ENCODE measurements at regions not wholly inside any gene's neighbourhood (a gene's known extent, or its start where the extent isn't known, plus 50 kb on each side); places are given as distances from the start of the nearest gene placed in this dataset.

DNA sequence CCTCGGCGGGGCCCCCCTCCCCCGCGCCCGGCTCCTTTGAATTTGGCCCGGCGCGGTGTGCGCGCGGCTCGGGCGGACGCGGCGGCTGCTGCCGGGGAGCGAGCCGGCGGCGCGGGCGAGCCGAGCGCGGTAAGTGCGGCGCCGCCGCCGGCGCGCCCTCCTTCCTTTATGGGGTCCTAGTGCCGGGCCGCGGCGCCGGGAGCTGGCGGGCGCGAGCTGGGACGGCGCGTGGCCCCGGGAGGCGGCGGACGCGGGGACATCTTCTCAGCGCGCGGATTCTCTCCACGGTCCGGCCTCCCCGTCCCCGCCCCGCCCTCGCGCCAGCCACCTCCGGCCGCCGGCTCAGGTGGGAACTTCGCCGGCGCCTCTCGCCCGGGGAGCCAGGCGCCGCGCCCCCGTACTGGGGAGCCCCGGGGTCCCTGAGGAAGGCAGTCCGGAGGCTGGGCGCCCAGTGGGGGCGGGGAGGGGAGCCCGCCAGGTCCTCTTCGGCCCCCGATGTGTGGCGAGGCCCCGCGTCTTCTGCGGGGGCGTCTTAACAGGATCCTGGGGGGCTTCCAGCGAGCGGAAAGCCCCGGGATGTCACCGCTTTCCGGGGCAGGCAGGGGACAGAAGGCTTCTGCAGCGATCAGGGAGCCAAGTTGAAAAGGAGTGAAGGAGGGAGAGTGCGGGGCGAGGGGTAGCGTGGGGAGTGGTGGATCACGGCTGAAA lies 98.4 kb upstream of the TENM3 start:
- WGBS = under 1% methylated on average over 93 of the region's 93 CpGs
- peak overlapping the region; percentile 83 for H3K9ac ChIP-seq (ENCODE audit: low read depth, low read length)

DNA sequence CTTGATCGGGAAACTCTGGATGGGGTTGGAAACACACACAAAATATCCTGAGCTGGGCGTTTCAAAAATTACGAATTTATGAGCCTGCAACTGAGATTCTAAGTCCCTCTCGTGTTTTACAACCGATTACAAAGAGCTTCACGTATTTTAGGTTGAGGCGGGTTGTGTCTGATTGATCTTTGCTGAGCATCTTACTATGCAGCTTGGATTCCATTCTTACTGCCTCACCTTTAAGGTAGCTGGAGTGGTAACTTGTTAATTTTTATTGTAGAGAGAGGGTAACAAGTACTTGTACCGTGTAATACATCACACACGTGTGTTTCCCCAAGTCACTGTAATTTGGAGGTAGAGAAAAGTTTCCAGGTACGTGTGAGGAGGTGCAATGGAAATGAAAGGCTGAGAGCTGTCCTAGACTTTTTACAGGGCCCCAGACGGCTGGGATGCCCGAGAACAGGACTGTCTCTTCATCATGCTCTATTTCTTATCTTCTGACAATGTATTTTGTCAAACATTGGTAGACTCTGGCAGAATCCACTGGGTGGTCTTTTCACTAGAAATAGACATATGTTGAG lies 97.8 kb upstream of the TENM3 start:
- H3K9ac ChIP-seq (ENCODE audit: low read depth, low read length) = peak overlapping the region; percentile 83
- peaks cover 61% of the 10 kb centered on the region for H3K4me1 ChIP-seq (ENCODE audit: insufficient read depth, low read length)
- H3K27ac ChIP-seq (ENCODE audit: low read depth, low read length) = peak overlapping the region; percentile 95; the same call in 1 of the 2 replicates
- WGBS = under 1% methylated on average over 12 of the region's 12 CpGs
- peak overlapping the region; percentile 89 for H3K4me3 ChIP-seq (ENCODE audit: low read length)
- peaks cover 23% of the 10 kb centered on the region for H3K27me3 ChIP-seq (ENCODE audit: insufficient read depth, low read length)
- no peaks in the 10 kb centered on the region for H3K9me3 ChIP-seq (ENCODE audit: insufficient read depth, low read depth, low read length)
- H3K36me3 ChIP-seq (ENCODE audit: insufficient read depth, low read length) = no peaks in the 10 kb centered on the region

More for the DNA sequence above, 98.4 kb upstream of the TENM3 start:
- H3K4me3 ChIP-seq (ENCODE audit: low read length) = peak overlapping the region; percentile 89
- peaks cover 58% of the 10 kb centered on the region for H3K4me1 ChIP-seq (ENCODE audit: insufficient read depth, low read length)
- no peaks in the 10 kb centered on the region for H3K36me3 ChIP-seq (ENCODE audit: insufficient read depth, low read length)
- peaks cover 29% of the 10 kb centered on the region for H3K27me3 ChIP-seq (ENCODE audit: insufficient read depth, low read length)
- H3K9me3 ChIP-seq (ENCODE audit: insufficient read depth, low read depth, low read length) = no peaks in the 10 kb centered on the region
- H3K27ac ChIP-seq (ENCODE audit: low read depth, low read length) = peak overlapping the region; percentile 95

- Histone ChIP-seq H3K4me1 (ENCODE audit: insufficient read depth, low read length) (peaks cover 55% of the 10 kb centered on the region), H3K4me3 (ENCODE audit: low read length) (peak overlapping the region; percentile 17; the same call in 1 of the 2 replicates), H3K36me3 (ENCODE audit: insufficient read depth, low read length) (no peaks in the 10 kb centered on the region), H3K9ac (ENCODE audit: low read depth, low read length) (no peak overlapping the region), H3K9me3 (ENCODE audit: insufficient read depth, low read depth, low read length) (no peaks in the 10 kb centered on the region), H3K27ac (ENCODE audit: low read depth, low read length) (no peak overlapping the region), H3K27me3 (ENCODE audit: insufficient read depth, low read length) (peaks cover 3% of the 10 kb centered on the region)
- 90% methylated on average over 3 of the region's 5 CpGs for WGBS
Observed at GRCh38 chr4:182147391-182147790, 95.8 kb upstream of the TENM3 start.

- Histone ChIP-seq H3K27me3 (ENCODE audit: insufficient read depth, low read length) (no peaks in the 10 kb centered on the region), H3K9me3 (ENCODE audit: insufficient read depth, low read depth, low read length) (no peaks in the 10 kb centered on the region), H3K4me1 (ENCODE audit: insufficient read depth, low read length) (peaks cover 54% of the 10 kb centered on the region), H3K36me3 (ENCODE audit: insufficient read depth, low read length) (no peaks in the 10 kb centered on the region), H3K27ac (ENCODE audit: low read depth, low read length) (no peak overlapping the region), H3K9ac (ENCODE audit: low read depth, low read length) (no peak overlapping the region), H3K4me3 (ENCODE audit: low read length) (no peak overlapping the region)
- 73% methylated on average over 3 of the region's 3 CpGs for WGBS
Observed at GRCh38 chr4:182150645-182151044, 92.6 kb upstream of the TENM3 start.

DNA sequence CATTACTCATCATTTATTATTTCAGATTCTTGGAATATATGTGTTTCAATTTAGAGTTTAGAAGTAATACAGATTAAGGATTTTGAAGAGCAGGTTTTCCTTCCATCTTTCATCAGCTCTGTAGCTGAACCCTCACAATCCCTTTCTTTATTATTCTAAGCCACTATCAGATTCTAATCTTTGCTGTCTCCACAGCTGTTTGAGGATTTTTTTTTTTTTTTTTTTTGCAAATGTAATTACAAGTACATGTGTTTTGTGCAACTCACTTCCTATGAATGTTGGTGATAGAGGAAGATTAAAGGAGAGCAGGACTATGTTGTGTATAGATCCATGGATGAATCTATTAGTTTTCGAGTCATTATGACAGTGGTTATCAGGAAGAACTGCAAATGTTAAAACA lies 87.4 kb upstream of the TENM3 start:
- H3K9me3 ChIP-seq (ENCODE audit: insufficient read depth, low read depth, low read length) = no peaks in the 10 kb centered on the region
- H3K4me1 ChIP-seq (ENCODE audit: insufficient read depth, low read length) = peaks cover 3% of the 10 kb centered on the region
- 89% methylated on average over 1 of the region's 1 CpG for WGBS
- peaks cover 12% of the 10 kb centered on the region; the same call in 1 of the 2 replicates for H3K36me3 ChIP-seq (ENCODE audit: insufficient read depth, low read length)
- no peak overlapping the region for H3K4me3 ChIP-seq (ENCODE audit: low read length)
- no peaks in the 10 kb centered on the region for H3K27me3 ChIP-seq (ENCODE audit: insufficient read depth, low read length)
- H3K27ac ChIP-seq (ENCODE audit: low read depth, low read length) = no peak overlapping the region
- no peak overlapping the region for H3K9ac ChIP-seq (ENCODE audit: low read depth, low read length)

- Histone ChIP-seq H3K4me3 (ENCODE audit: low read length) (no peak overlapping the region), H3K27me3 (ENCODE audit: insufficient read depth, low read length) (no peaks in the 10 kb centered on the region), H3K27ac (ENCODE audit: low read depth, low read length) (no peak overlapping the region), H3K9ac (ENCODE audit: low read depth, low read length) (no peak overlapping the region), H3K36me3 (ENCODE audit: insufficient read depth, low read length) (no peaks in the 10 kb centered on the region), H3K4me1 (ENCODE audit: insufficient read depth, low read length) (peaks cover 6% of the 10 kb centered on the region; the same call in 1 of the 2 replicates), H3K9me3 (ENCODE audit: insufficient read depth, low read depth, low read length) (no peaks in the 10 kb centered on the region)
- WGBS = 60% methylated on average over 8 of the region's 8 CpGs
Observed at GRCh38 chr4:182163180-182163579, 80.0 kb upstream of the TENM3 start.

DNA sequence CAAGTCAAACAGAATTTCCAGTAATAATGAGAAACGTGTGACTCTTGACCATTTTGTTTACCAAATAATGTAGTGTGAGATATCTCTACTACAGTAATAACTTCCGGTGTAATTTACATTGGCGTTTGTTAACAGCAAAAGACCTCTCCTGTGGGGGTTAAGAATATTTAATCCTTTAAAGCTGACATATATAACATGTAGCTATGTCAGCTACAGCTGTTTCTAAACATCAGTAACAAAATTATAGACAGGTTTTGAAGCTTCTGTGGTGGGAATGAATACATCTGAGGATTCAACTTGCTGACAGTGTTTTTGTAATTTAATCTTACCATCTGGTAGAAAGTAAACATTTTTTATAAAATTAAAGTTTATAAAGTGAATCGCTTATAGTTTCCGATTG lies 73.6 kb upstream of the TENM3 start:
- H3K4me3 ChIP-seq (ENCODE audit: low read length) = no peak overlapping the region
- H3K36me3 ChIP-seq (ENCODE audit: insufficient read depth, low read length) = no peaks in the 10 kb centered on the region
- H3K27ac ChIP-seq (ENCODE audit: low read depth, low read length) = no peak overlapping the region
- no peak overlapping the region for H3K9ac ChIP-seq (ENCODE audit: low read depth, low read length)
- over 99% methylated on average over 2 of the region's 5 CpGs for WGBS
- no peaks in the 10 kb centered on the region for H3K4me1 ChIP-seq (ENCODE audit: insufficient read depth, low read length)
- no peaks in the 10 kb centered on the region for H3K9me3 ChIP-seq (ENCODE audit: insufficient read depth, low read depth, low read length)
- H3K27me3 ChIP-seq (ENCODE audit: insufficient read depth, low read length) = no peaks in the 10 kb centered on the region

DNA sequence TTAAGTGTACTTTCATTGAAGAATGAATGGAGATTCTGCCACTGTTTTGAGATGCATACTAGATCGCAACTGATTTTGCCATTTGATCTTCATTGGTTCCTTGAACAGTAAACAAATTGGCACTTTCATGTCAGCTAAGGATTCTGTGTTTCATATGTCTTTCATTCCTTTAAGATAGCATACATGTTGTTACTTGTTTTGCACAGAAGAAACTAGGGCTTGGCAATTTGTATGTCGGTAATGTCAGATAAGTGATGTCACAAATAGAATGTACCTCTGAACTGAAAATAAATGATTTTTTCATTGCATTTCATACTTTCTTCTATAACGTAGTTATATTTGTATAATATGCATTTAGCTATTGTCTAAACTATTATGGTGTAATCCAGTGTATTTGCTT lies 73.2 kb upstream of the TENM3 start:
- Histone ChIP-seq H3K9me3 (ENCODE audit: insufficient read depth, low read depth, low read length) (no peaks in the 10 kb centered on the region), H3K4me1 (ENCODE audit: insufficient read depth, low read length) (no peaks in the 10 kb centered on the region), H3K4me3 (ENCODE audit: low read length) (no peak overlapping the region), H3K27me3 (ENCODE audit: insufficient read depth, low read length) (no peaks in the 10 kb centered on the region), H3K36me3 (ENCODE audit: insufficient read depth, low read length) (no peaks in the 10 kb centered on the region), H3K9ac (ENCODE audit: low read depth, low read length) (no peak overlapping the region), H3K27ac (ENCODE audit: low read depth, low read length) (no peak overlapping the region)
- 95% methylated on average over 2 of the region's 3 CpGs for WGBS

DNA sequence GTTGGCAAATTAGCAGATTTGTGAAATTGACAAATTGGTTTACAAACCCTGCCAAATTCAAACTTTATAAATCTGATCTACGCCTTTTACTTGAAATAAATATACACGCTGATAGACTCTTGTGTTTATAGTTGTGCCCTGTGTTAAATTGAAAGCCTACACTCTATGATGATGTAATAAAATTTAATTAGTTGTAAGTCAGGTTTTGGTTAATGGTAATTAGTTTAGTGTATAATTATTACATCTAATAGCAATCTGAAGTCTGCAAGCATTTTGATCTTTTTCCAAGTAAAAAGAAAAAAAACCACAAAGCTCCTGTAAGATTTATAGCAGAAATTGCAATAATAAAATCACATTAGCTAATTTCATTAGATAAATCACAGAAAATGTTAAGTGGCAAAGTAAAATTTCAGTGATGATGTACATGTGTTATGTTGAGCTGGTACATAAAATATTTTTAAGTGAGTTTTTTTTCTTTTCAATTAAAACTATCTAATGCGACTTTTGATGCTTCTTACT lies 72.7 kb upstream of the TENM3 start:
- Histone ChIP-seq H3K9me3 (ENCODE audit: insufficient read depth, low read depth, low read length) (no peaks in the 10 kb centered on the region), H3K9ac (ENCODE audit: low read depth, low read length) (no peak overlapping the region), H3K36me3 (ENCODE audit: insufficient read depth, low read length) (no peaks in the 10 kb centered on the region), H3K27me3 (ENCODE audit: insufficient read depth, low read length) (no peaks in the 10 kb centered on the region), H3K4me3 (ENCODE audit: low read length) (no peak overlapping the region), H3K27ac (ENCODE audit: low read depth, low read length) (no peak overlapping the region), H3K4me1 (ENCODE audit: insufficient read depth, low read length) (no peaks in the 10 kb centered on the region)
- 100% methylated on average over 2 of the region's 3 CpGs for WGBS

DNA sequence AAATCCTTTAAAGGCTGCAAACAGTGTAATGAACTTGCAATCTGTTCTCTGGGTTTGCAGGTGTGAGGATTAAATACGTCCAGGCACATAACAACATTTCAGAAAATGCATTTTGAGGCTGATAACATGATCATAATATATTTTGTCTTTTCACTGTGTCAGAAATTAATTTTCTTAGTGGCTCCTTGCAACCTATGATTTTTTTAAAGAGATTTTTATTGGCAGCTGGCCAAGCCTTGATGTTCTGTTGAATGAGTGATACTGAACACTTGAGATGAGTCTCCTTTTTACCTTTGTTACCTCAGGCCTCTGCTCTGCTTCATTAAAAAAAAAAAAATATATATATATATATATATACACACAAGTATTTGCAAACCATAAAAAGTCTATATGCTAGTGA lies 68.2 kb upstream of the TENM3 start:
- Histone ChIP-seq H3K4me3 (ENCODE audit: low read length) (no peak overlapping the region), H3K9ac (ENCODE audit: low read depth, low read length) (no peak overlapping the region), H3K36me3 (ENCODE audit: insufficient read depth, low read length) (no peaks in the 10 kb centered on the region), H3K9me3 (ENCODE audit: insufficient read depth, low read depth, low read length) (no peaks in the 10 kb centered on the region), H3K4me1 (ENCODE audit: insufficient read depth, low read length) (peaks cover 28% of the 10 kb centered on the region), H3K27me3 (ENCODE audit: insufficient read depth, low read length) (no peaks in the 10 kb centered on the region), H3K27ac (ENCODE audit: low read depth, low read length) (no peak overlapping the region)
- WGBS = no CpG with 5 or more reads among the region's 1 CpG

DNA sequence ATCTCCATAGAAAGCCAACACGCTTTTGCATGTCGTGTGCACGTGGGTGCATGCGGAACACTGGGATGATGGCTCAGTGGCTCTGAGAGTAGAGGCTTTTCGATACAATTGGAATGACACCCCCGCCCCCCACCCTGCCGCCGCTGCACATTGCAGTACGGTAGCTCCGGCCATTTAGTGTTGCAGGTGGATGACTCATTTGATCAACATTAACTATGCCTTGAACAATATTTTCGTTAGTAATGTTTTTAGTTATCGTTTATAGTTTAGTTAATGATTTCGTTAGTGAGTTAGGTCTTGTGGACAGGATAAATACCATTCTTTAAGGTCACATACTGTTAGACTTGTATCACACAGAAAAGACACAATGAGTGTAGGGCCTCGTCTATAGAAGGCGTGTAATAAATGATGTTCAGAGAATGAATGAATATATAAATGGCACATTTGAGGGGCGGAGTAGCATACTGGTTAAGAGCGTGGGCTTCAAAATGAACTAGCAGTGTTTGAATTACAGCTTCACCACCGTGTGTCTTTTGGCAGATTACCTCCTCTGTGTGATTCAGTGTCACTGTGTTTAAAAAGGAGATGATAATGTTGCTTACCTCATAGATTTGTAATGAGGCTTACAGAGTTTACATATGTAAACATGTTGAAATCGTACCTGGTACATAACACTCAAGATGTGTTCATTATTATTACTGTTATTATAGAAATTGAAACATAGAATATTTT lies 67.2 kb upstream of the TENM3 start:
- H3K4me1 ChIP-seq (ENCODE audit: insufficient read depth, low read length) = peaks cover 36% of the 10 kb centered on the region
- 86% methylated on average over 16 of the region's 19 CpGs for WGBS
- H3K4me3 ChIP-seq (ENCODE audit: low read length) = no peak overlapping the region
- H3K27ac ChIP-seq (ENCODE audit: low read depth, low read length) = no peak overlapping the region
- no peaks in the 10 kb centered on the region for H3K36me3 ChIP-seq (ENCODE audit: insufficient read depth, low read length)
- H3K9me3 ChIP-seq (ENCODE audit: insufficient read depth, low read depth, low read length) = no peaks in the 10 kb centered on the region
- H3K9ac ChIP-seq (ENCODE audit: low read depth, low read length) = no peak overlapping the region
- no peaks in the 10 kb centered on the region for H3K27me3 ChIP-seq (ENCODE audit: insufficient read depth, low read length)

All from HUES64 (cell line).